CD4-positive, alpha-beta T cell treated with Interleukin-4 for 4 hours (primary cell): ENCODE measurements at regions not wholly inside any gene's neighbourhood (a gene's known extent, or its start where the extent isn't known, plus 50 kb on each side); places are given as distances from the start of the nearest gene placed in this dataset.
A peak's percentile ranks its signal among the peaks of the same experiment; 100 is the strongest.

Experiments
- DNase-seq: peaks from one replicate; pipeline ENCODE4 v3.0.0-alpha.2; 2020

- no peak for DNase-seq
These were observed 62.1 kb upstream of the STEAP1B start for GRCh38 chr7:22561895-22562593.

DNA sequence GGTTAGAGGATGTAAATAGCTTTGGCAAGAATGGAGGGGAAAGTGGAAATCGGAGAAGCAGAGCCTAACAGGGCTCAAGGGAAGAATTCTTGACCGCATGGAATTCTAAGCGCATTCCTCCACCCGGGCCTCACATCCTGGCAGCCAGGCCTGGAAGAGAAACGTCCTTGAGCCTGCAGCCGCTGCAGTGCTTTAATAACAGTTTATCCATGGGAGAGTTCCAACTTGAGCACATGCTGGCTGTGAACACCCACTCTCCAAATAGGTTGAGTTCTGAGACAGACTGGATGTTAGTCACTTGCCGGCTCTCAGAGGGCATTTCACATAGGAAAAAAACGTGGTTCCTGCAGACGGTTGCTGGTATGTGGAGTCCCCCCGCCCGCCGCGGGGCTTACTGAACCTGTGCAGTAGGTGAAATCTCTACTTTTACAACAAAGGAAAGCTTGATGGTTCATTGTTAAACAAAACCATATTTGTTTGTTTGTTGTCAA, 61.4 kb upstream of the STEAP1B start:
- no peak for DNase-seq

DNA sequence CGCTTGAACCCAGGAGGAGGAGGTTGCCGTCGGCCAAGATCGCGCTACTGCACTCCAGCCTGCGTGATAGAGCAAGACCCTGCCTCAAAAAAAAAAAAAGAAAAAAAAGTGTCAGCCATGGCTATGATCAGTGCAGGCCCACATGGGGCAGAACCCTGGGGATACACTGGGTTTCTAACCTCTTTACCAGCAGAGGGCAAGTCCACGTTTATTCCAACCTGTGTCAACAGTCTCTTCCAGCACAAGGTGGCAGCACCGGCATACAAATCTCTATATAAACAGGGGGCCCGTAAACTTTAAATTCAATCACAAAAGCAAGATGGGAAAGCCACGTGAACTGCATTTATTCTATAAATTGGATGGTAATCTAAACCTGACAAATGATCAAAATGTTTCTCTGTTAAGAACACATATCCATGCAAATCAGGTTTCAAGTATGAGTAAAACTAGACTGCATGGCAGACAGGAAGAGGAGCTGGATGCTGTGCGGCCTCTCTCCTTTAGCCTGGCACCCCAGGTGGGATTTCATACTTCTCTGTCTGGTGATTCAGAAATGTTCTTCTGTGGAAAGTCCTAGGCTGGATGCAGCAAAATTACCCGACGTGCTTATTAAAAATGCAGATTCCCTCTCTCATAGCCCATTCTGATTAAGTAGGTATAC, 60.0 kb upstream of the STEAP1B start:
- peak; percentile 60 for DNase-seq

DNA sequence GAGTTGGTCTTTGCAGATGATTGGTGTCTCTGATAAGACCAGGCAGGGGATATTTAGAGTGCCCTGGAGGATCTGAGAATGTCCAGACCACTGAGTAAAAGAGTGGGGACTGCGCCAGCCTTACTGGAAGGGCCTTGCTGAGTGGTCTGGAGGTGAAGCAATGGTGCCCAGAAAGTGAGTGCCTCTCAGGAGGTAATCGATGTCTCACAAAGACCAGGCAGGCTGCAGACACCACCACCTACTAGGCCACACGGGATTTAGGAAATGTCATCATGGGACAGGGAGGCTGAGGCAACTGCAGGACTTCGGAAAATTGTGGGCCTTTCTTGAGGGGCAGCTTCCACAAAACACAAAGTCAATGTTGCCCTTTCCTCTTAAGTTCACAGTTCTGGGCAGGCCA, 57.2 kb upstream of the STEAP1B start:
- no peak for DNase-seq

DNA sequence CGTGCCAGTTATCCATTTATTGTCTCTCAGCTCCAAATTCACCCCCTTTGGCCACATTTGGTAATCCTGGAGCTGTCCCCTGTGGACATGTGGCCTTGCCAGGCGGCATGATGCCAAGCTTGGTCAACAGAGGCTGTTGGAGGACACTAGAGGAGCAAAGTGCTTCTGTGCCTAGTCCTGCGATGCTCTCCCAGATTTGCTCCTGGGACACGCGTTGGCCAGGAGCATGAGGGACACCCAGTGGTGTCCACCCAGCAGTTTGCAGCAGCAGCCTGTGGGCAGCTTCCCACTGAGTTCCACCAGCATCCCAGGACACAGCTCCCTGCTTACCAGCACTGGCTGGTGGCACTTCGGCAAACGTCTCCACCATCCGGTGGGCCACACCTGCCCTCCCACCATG, 55.5 kb upstream of the STEAP1B start:
- DNase-seq = no peak

DNA sequence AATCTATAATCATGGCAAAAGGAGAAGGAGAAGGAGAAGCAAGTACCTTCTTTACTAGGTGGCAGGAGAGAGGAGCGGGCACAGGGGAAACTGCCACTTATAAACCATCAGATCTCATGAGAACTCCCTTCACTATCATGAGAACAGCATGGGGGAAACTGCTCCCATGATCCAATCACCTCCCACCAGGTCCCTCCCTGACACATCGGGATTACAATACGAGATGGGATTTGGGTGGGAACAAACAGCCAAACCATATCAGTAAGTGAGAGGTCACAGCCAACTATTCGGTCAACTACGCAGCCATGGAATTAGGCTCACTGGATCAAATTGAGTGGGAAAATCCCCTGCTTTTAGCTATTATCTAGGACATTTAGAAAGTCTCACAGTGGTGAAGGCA, 54.2 kb upstream of the STEAP1B start:
- no peak for DNase-seq

DNA sequence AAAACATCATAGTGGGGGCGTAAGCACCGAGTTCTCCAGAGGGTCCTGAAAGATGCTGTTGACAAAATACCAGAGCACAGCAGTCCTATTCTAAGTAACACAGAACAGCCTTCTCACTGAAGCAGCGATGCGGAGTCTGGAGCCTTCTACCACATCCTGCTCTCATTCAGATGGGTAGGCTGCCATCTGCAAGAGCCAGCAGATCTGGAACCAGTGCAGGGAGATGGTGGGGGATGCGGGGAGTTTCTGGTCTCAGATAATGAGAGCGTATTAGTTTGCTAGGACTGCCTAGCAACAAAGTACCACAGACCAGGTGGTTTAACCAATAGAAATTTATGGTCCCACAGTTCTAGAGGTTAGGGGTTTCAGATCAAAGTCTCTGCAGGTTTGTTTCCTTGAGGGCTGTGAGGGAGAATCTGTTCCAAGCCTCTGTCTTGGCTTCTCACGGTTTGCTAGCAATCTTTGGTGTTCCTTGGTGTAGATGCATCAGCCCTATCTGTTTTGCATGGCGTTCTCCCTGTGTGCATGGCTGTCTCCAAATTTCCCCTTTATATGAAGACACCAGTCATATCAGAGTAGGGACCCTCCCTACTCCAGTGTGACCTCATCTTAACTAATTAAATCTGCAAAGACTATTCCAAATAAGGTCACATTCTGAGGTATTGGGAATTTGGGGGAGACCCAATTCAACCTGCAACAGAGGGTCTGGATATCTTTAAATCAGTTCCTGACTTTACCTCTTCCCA, 52.0 kb upstream of the STEAP1B start:
- no peak for DNase-seq

GRCh38 chr7:22550514-22551030, 50.6 kb upstream of the STEAP1B start:
- DNase-seq = no peak

DNA sequence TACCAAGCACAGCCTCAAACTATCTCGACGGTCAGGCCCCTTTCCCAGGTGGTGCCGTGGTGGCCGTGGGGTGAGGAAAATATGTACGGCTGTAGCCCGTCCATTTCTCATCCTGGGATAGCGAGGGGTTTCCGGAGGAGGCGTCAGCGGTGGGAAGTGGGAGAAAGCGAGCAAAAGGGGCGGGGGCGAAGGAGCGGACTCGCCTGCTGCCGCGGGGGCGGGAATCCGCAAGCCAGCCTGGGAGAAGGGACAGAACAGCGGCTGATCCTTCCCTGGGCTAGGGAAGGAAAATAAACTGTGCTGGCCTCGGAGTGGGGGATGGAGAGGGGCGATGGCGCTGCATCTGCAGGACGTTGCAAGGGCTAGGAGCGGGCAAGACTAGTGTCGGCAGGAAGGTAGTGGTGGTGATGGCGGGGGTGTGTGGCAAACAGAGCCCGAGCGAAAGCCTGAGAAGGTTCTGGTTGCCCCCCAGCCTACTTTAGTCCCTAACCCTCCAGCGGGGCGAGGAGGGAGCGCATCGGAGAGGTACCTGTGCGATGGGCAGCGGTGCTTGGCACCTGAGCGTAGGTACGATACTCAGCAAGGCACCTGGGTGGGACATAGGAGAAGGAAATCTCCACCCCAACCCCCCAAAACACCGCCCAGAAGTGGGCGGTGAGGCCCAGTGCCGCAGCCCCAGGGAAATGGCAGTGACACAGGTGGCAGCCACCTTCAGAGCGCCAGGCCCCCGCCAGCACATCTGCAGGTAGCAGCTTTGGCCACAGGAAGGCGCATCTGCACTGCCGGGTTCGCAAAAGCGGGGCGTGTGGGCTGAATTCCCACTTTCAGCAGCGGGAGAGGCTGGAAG, 49.9 kb upstream of the STEAP1B start:
- DNase-seq = no peak
